Caco-2 (cell line): ENCODE measurements at regions not wholly inside any gene's neighbourhood (a gene's known extent, or its start where the extent isn't known, plus 50 kb on each side); places are given as distances from the start of the nearest gene placed in this dataset.

Experiments
- BruUV-seq: library from RNA; stranded (reverse); fragments of 400-500 nt; replicated peaks from 2 replicates; lab custom pipeline; 2021; lab: Mats Ljungman, UMichigan
- CTCF ChIA-PET: fragments of 300-600 bp; sonication (Branson Sonifier 250); formaldehyde crosslinking; loops from one replicate; lab custom pipeline; 2022; ENCODE audit warnings: antibody characterized with exemption; lab: Charles Lee
- POLR2A ChIA-PET: fragments of 300-600 bp; sonication (Branson Sonifier 250); formaldehyde crosslinking; loops from one replicate; lab custom pipeline; 2022; ENCODE audit warnings: antibody characterized with exemption; lab: Charles Lee
- DNase-seq, 2 experiments: peaks; one replicate each; pipeline versions ENCODE4 v3.0.0 to v3.0.0-alpha.2; 2020 to 2022
- H3K27me3 ChIP-seq: replicated peaks from 2 replicates; pipeline ENCODE4 v1.6.0; 2011; ENCODE audit warnings: low read length; ENCODE audit not compliant: control insufficient read depth, insufficient read depth
- H3K36me3 ChIP-seq: 2 replicates; pipeline ENCODE4 v1.5.1; 2011; ENCODE audit warnings: low read length; ENCODE audit not compliant: control insufficient read depth, insufficient read depth
- H3K4me1 ChIP-seq: fragments of 250-450 bp; sonication (Bioruptor Pico); 2 replicates; pipeline ENCODE4 v1.5.1; 2020; ENCODE audit warnings: mild to moderate bottlenecking
- H3K4me3 ChIP-seq: 2 replicates; pipeline ENCODE4 v1.5.1; 2011; ENCODE audit warnings: low read depth, mild to moderate bottlenecking, control low read depth, low read length
- H3K9me3 ChIP-seq: fragments of 250-450 bp; sonication (Bioruptor Pico); 2 replicates; pipeline ENCODE4 v1.5.1; 2020; ENCODE audit warnings: mild to moderate bottlenecking, moderate library complexity
- H3K27ac Mint-ChIP-seq: one replicate; pipeline ENCODE4 v1.8.0; 2022; ENCODE audit warnings: mixed read lengths; ENCODE audit not compliant: unreplicated experiment
- H3K27me3 Mint-ChIP-seq: one replicate; pipeline ENCODE4 v1.8.0; 2022; ENCODE audit warnings: mixed read lengths; ENCODE audit not compliant: insufficient read depth, unreplicated experiment
- H3K36me3 Mint-ChIP-seq: one replicate; pipeline ENCODE4 v1.8.0; 2022; ENCODE audit warnings: mild to moderate bottlenecking, mixed read lengths; ENCODE audit not compliant: insufficient read depth, unreplicated experiment
- H3K4me1 Mint-ChIP-seq: one replicate; pipeline ENCODE4 v1.8.0; 2022; ENCODE audit warnings: low read depth, mixed read lengths; ENCODE audit not compliant: unreplicated experiment
- H3K4me3 Mint-ChIP-seq: one replicate; pipeline ENCODE4 v1.8.0; 2022; ENCODE audit warnings: mild to moderate bottlenecking, moderate library complexity, mixed read lengths; ENCODE audit not compliant: unreplicated experiment
- H3K9me3 Mint-ChIP-seq: one replicate; pipeline ENCODE4 v1.8.0; 2022; ENCODE audit warnings: mixed read lengths; ENCODE audit not compliant: unreplicated experiment
- CTCF ChIP-seq, 2 experiments: fragments of 200-600 bp in 1 of 2; IDR thresholded peaks; 1 replicate in 1 of 2; 2 replicates in 1 of 2; pipeline versions ENCODE4 v1.5.1 to v1.8.0; 2011 to 2022; ENCODE audit warnings: antibody characterized with exemption in 1 of 2, control low read depth in 1 of 2, inconsistent platforms in 1 of 2, low read depth in 1 of 2, low read length in 1 of 2, mild to moderate bottlenecking in 1 of 2, moderate library complexity in 1 of 2; ENCODE audit not compliant: insufficient read depth in 1 of 2, severe bottlenecking in 1 of 2, unreplicated experiment in 1 of 2
- intact Hi-C: fragments of 100-400 bp; cut with micrococcal nuclease; formaldehyde crosslinking; loops from one replicate; pipeline ENCODE4 v1.10.0; 2022; ENCODE audit not compliant: unreplicated experiment

GRCh38 chr5:2375291-2375690 is 376.2 kb downstream of the IRX2 start:
- Mint-ChIP-seq H3K36me3 (no peaks in the 10 kb centered on the region), H3K27me3 (peaks cover under 1% of the 10 kb centered on the region), H3K4me1 (no peaks in the 10 kb centered on the region), H3K4me3 (no peak overlapping the region), H3K27ac (no peak overlapping the region), H3K9me3 (peaks cover 12% of the 10 kb centered on the region)
- ChIA-PET CTCF (no interaction called here), POLR2A (no interaction called here)
- no peak for DNase-seq
- no peak for TF ChIP-seq CTCF (IDR thresholded peaks at IDR 0.05; ENCODE audit: insufficient read depth in 1 of 2, low read depth in 1 of 2, low read length in 1 of 2, severe bottlenecking in 1 of 2, unreplicated experiment in 1 of 2)
- Histone ChIP-seq H3K9me3 (no peaks in the 10 kb centered on the region), H3K36me3 (no peaks in the 10 kb centered on the region), H3K27me3 (no peaks in the 10 kb centered on the region), H3K4me3 (no peak overlapping the region), H3K4me1 (no peaks in the 10 kb centered on the region)
- intact Hi-C loops: no loop called here
- BruUV-seq: no TSS peak

GRCh38 chr5:2374703-2375102 is 376.8 kb downstream of the IRX2 start:
- BruUV-seq: no TSS peak
- Histone ChIP-seq H3K9me3 (no peaks in the 10 kb centered on the region), H3K4me1 (no peaks in the 10 kb centered on the region), H3K27me3 (no peaks in the 10 kb centered on the region), H3K4me3 (no peak overlapping the region), H3K36me3 (no peaks in the 10 kb centered on the region)
- no peak for TF ChIP-seq CTCF (IDR thresholded peaks at IDR 0.05; ENCODE audit: insufficient read depth in 1 of 2, low read depth in 1 of 2, low read length in 1 of 2, severe bottlenecking in 1 of 2, unreplicated experiment in 1 of 2)
- ChIA-PET CTCF (no interaction called here), POLR2A (no interaction called here)
- Mint-ChIP-seq H3K4me3 (no peak overlapping the region), H3K4me1 (no peaks in the 10 kb centered on the region), H3K9me3 (peaks cover 12% of the 10 kb centered on the region), H3K36me3 (no peaks in the 10 kb centered on the region), H3K27ac (no peak overlapping the region), H3K27me3 (no peaks in the 10 kb centered on the region)
- no peak for DNase-seq
- intact Hi-C loops: no loop called here

- Mint-ChIP-seq H3K4me1 (no peaks in the 10 kb centered on the region), H3K36me3 (no peaks in the 10 kb centered on the region), H3K9me3 (peaks cover 12% of the 10 kb centered on the region), H3K4me3 (no peak overlapping the region), H3K27ac (no peak overlapping the region), H3K27me3 (no peaks in the 10 kb centered on the region)
- POLR2A ChIA-PET: no interaction called here
- Histone ChIP-seq H3K4me1 (no peaks in the 10 kb centered on the region), H3K27me3 (no peaks in the 10 kb centered on the region), H3K9me3 (no peaks in the 10 kb centered on the region), H3K4me3 (no peak overlapping the region), H3K36me3 (no peaks in the 10 kb centered on the region)
- no TSS peak for BruUV-seq
- CTCF ChIA-PET: no interaction called here
- intact Hi-C loops: no loop called here
- TF ChIP-seq CTCF (IDR thresholded peaks at IDR 0.05; ENCODE audit: insufficient read depth in 1 of 2, low read depth in 1 of 2, low read length in 1 of 2, severe bottlenecking in 1 of 2, unreplicated experiment in 1 of 2): no peak
- DNase-seq: no peak
Measured at GRCh38 chr5:2373631-2374030, 377.8 kb downstream of the IRX2 start.
